ENCODE measurements at regions not wholly inside any gene's neighbourhood (a gene's known extent, or its start where the extent isn't known, plus 50 kb on each side); places are given as distances from the start of the nearest gene placed in this dataset.

- TF ChIP-seq POLR2A (IDR thresholded peaks at IDR 0.05; ENCODE audit: low read length) (no peak), GATA1 (IDR thresholded peaks at IDR 0.05; ENCODE audit: low read depth, low read length) (no peak)
These were observed 123.8 kb downstream of the RAB38 start for GRCh38 chr11:88051396-88051795.

All from erythroblast (primary cell).